NCI-H2196 (cell line): ENCODE measurements at regions not wholly inside any gene's neighbourhood (a gene's known extent, or its start where the extent isn't known, plus 50 kb on each side); places are given as distances from the start of the nearest gene placed in this dataset.
A peak's percentile ranks its signal among the peaks of the same experiment; 100 is the strongest.
"Not testable (repeated sequence)": the region's sequence is repeated elsewhere in the genome, so short reads cannot be mapped to it uniquely, and the experiment has no call there.

Experiments
- DNase-seq: peaks from one replicate; lab custom pipeline; 2025; ENCODE audit not compliant: unreplicated experiment; lab: John Stamatoyannopoulos, UW

GRCh38 chr2:117341690-117342089, 472.8 kb upstream of the DDX18 start:
- no peak for DNase-seq

- DNase-seq = no peak
Measured at GRCh38 chr2:117342415-117342814, 472.1 kb upstream of the DDX18 start.

GRCh38 chr2:117349687-117350086, 464.8 kb upstream of the DDX18 start:
- DNase-seq = no peak

- no peak for DNase-seq
Measured at GRCh38 chr2:117351396-117351795, 463.1 kb upstream of the DDX18 start.

- no peak for DNase-seq
Measured at GRCh38 chr2:117359266-117359914, 455.1 kb upstream of the DDX18 start.

GRCh38 chr2:117360586-117360985, 453.9 kb upstream of the DDX18 start:
- DNase-seq = no peak

GRCh38 chr2:117378653-117379052, 435.8 kb upstream of the DDX18 start:
- no peak for DNase-seq

- DNase-seq = no peak
Measured at GRCh38 chr2:117379928-117380327, 434.6 kb upstream of the DDX18 start.

GRCh38 chr2:117383997-117384396, 430.5 kb upstream of the DDX18 start:
- DNase-seq = not testable (repeated sequence)

- DNase-seq = no peak
Measured at GRCh38 chr2:117396161-117396560, 418.3 kb upstream of the DDX18 start.

GRCh38 chr2:117401582-117401981, 412.9 kb upstream of the DDX18 start:
- DNase-seq = no peak

GRCh38 chr2:117406443-117406842, 408.0 kb upstream of the DDX18 start:
- no peak for DNase-seq

- DNase-seq = no peak
Measured at GRCh38 chr2:117407746-117408145, 406.7 kb upstream of the DDX18 start.

GRCh38 chr2:117409443-117409842, 405.0 kb upstream of the DDX18 start:
- no peak for DNase-seq

- no peak for DNase-seq
Measured at GRCh38 chr2:117411983-117412382, 402.5 kb upstream of the DDX18 start.

GRCh38 chr2:117432746-117433145, 381.7 kb upstream of the DDX18 start:
- no peak for DNase-seq

- no peak for DNase-seq
Measured at GRCh38 chr2:117436697-117437096, 377.8 kb upstream of the DDX18 start.

- peak; percentile 26 for DNase-seq
Measured at GRCh38 chr2:117470311-117471095, 344.0 kb upstream of the DDX18 start.

- DNase-seq = no peak
Measured at GRCh38 chr2:117481608-117482007, 332.9 kb upstream of the DDX18 start.

- no peak for DNase-seq
Measured at GRCh38 chr2:117485588-117485987, 328.9 kb upstream of the DDX18 start.

- no peak for DNase-seq
Measured at GRCh38 chr2:117486081-117486480, 328.4 kb upstream of the DDX18 start.

GRCh38 chr2:117492209-117492851, 322.2 kb upstream of the DDX18 start:
- DNase-seq = no peak
